CD1c-positive myeloid dendritic cell (primary cell): ENCODE measurements at regions not wholly inside any gene's neighbourhood (a gene's known extent, or its start where the extent isn't known, plus 50 kb on each side); places are given as distances from the start of the nearest gene placed in this dataset.

ENCODE experiments used
- DNase-seq: peaks from one replicate; pipeline ENCODE4 v3.0.0-alpha.2; 2016; ENCODE audit errors: extremely low spot score

- no peak for DNase-seq
Observed at GRCh38 chr10:121232494-121232893, 365.8 kb downstream of the FGFR2 start.

- no peak for DNase-seq
Observed at GRCh38 chr10:121235692-121236091, 362.6 kb downstream of the FGFR2 start.

GRCh38 chr10:121236621-121237020 lies 361.6 kb downstream of the FGFR2 start:
- DNase-seq: no peak

- no peak for DNase-seq
Observed at GRCh38 chr10:121237718-121238117, 360.5 kb downstream of the FGFR2 start.

- no peak for DNase-seq
Observed at GRCh38 chr10:121240011-121240410, 358.2 kb downstream of the FGFR2 start.

- DNase-seq: no peak
Observed at GRCh38 chr10:121240556-121240955, 357.7 kb downstream of the FGFR2 start.

GRCh38 chr10:121241337-121241736 lies 356.9 kb downstream of the FGFR2 start:
- DNase-seq: no peak

GRCh38 chr10:121242741-121243608 lies 355.3 kb downstream of the FGFR2 start:
- DNase-seq: no peak

- no peak for DNase-seq
Observed at GRCh38 chr10:121243609-121244241, 354.5 kb downstream of the FGFR2 start.

GRCh38 chr10:121244818-121245217 lies 353.4 kb downstream of the FGFR2 start:
- no peak for DNase-seq

- DNase-seq: no peak
Observed at GRCh38 chr10:121245754-121246153, 352.5 kb downstream of the FGFR2 start.

- peak; percentile 5 for DNase-seq
Observed at GRCh38 chr10:121248266-121248665, 350.0 kb downstream of the FGFR2 start.

GRCh38 chr10:121250995-121251764 lies 347.1 kb downstream of the FGFR2 start:
- DNase-seq: no peak

GRCh38 chr10:121252756-121253155 lies 345.5 kb downstream of the FGFR2 start:
- DNase-seq: no peak

- DNase-seq: peak; percentile 35
Observed at GRCh38 chr10:121260377-121260776, 337.9 kb downstream of the FGFR2 start.

- DNase-seq: no peak
Observed at GRCh38 chr10:121261665-121262064, 336.6 kb downstream of the FGFR2 start.

- DNase-seq: no peak
Observed at GRCh38 chr10:121262774-121263430, 335.3 kb downstream of the FGFR2 start.

GRCh38 chr10:121263431-121263783 lies 334.8 kb downstream of the FGFR2 start:
- DNase-seq: no peak

GRCh38 chr10:121265360-121266123 lies 332.7 kb downstream of the FGFR2 start:
- no peak for DNase-seq

- no peak for DNase-seq
Observed at GRCh38 chr10:121266370-121266769, 331.9 kb downstream of the FGFR2 start.
